HEK293T (cell line): ENCODE measurements at regions not wholly inside any gene's neighbourhood (a gene's known extent, or its start where the extent isn't known, plus 50 kb on each side); places are given as distances from the start of the nearest gene placed in this dataset.

Experiments
- CTBP1 ChIP-seq: fragments of 450-650 bp; IDR thresholded peaks from 2 replicates; pipeline ENCODE4 v1.6.1; 2016; ENCODE audit warnings: borderline replicate concordance
- FOXA1 ChIP-seq: fragments of 450-650 bp; IDR thresholded peaks from 2 replicates; pipeline ENCODE4 v1.6.1; 2016; ENCODE audit warnings: mild to moderate bottlenecking
- FOXK2 ChIP-seq: fragments of 450-650 bp; IDR thresholded peaks from 2 replicates; pipeline ENCODE4 v1.6.1; 2016; ENCODE audit warnings: mild to moderate bottlenecking
- FOXM1 ChIP-seq: fragments of 450-650 bp; IDR thresholded peaks from 2 replicates; pipeline ENCODE4 v1.6.1; 2017; ENCODE audit warnings: mild to moderate bottlenecking, borderline replicate concordance
- L3MBTL2 ChIP-seq: fragments of 450-650 bp; conservative IDR thresholded peaks from 2 replicates; pipeline ENCODE4 v1.6.1; 2016; ENCODE audit warnings: mild to moderate bottlenecking
- LEF1 ChIP-seq: fragments of 450-650 bp; IDR thresholded peaks from 2 replicates; pipeline ENCODE4 v1.6.1; 2017; ENCODE audit warnings: mild to moderate bottlenecking, borderline replicate concordance
- PKNOX1 ChIP-seq: fragments of 450-650 bp; IDR thresholded peaks from 2 replicates; pipeline ENCODE4 v1.6.1; 2016
- SP1 ChIP-seq: fragments of 450-650 bp; IDR thresholded peaks from 2 replicates; pipeline ENCODE4 v1.6.1; 2017
- TARDBP ChIP-seq: fragments of 450-650 bp; IDR thresholded peaks from 2 replicates; pipeline ENCODE4 v1.6.1; 2016
- ZNF384 ChIP-seq: fragments of 450-650 bp; IDR thresholded peaks from 2 replicates; pipeline ENCODE4 v1.6.1; 2016

- TF ChIP-seq FOXA1: no peak
- TF ChIP-seq ZNF384: no peak
- TF ChIP-seq PKNOX1: no peak
- TF ChIP-seq TARDBP: no peak
- TF ChIP-seq FOXK2: no peak
- no peak for TF ChIP-seq FOXM1
- no peak for TF ChIP-seq LEF1
- no peak for TF ChIP-seq SP1
- TF ChIP-seq L3MBTL2: no peak
- TF ChIP-seq CTBP1: no peak
These were observed 78.1 kb upstream of the PICALM start for GRCh38 chr11:86147004-86147403.
